ENCODE measurements at regions not wholly inside any gene's neighbourhood (a gene's known extent, or its start where the extent isn't known, plus 50 kb on each side); places are given as distances from the start of the nearest gene placed in this dataset.
"Not testable (repeated sequence)": the region's sequence is repeated elsewhere in the genome, so short reads cannot be mapped to it uniquely, and the experiment has no call there.

- intact Hi-C loops (cut with DNase I), result no loop called here
- Histone ChIP-seq H3K9me3 (no peaks in the 10 kb centered on the region), H3K4me3 (no peak overlapping the region), H3K4me1 (no peaks in the 10 kb centered on the region), H3K27ac (no peak overlapping the region), H3K27me3 (no peaks in the 10 kb centered on the region), H3K36me3 (no peaks in the 10 kb centered on the region)
- ATAC-seq, result no peak
- TF ChIP-seq CTCF (IDR thresholded peaks at IDR 0.05), result no peak
- DNase-seq, result no peak
Measured at GRCh38 chr3:110494728-110495127, 576.9 kb upstream of the NECTIN3 start.

GRCh38 chr3:110495201-110495927, 576.3 kb upstream of the NECTIN3 start:
- H3K4me1 ChIP-seq, result no peaks in the 10 kb centered on the region
- H3K27ac ChIP-seq, result no peak overlapping the region
- H3K4me3 ChIP-seq, result no peak overlapping the region
- H3K27me3 ChIP-seq, result no peaks in the 10 kb centered on the region
- peak; percentile 51 for DNase-seq
- no peaks in the 10 kb centered on the region for H3K36me3 ChIP-seq
- no peaks in the 10 kb centered on the region for H3K9me3 ChIP-seq
- peak; percentile 69 for ATAC-seq
- intact Hi-C loops (cut with DNase I), result no loop called here
- no peak for TF ChIP-seq CTCF (IDR thresholded peaks at IDR 0.05)

GRCh38 chr3:110504401-110504800, 567.2 kb upstream of the NECTIN3 start:
- Histone ChIP-seq H3K27ac (no peak overlapping the region), H3K27me3 (no peaks in the 10 kb centered on the region), H3K4me1 (no peaks in the 10 kb centered on the region), H3K9me3 (no peaks in the 10 kb centered on the region), H3K4me3 (no peak overlapping the region), H3K36me3 (no peaks in the 10 kb centered on the region)
- TF ChIP-seq CTCF (IDR thresholded peaks at IDR 0.05), result no peak
- intact Hi-C loops (cut with DNase I), result no loop called here
- DNase-seq (no peak), ATAC-seq (no peak)

DNA sequence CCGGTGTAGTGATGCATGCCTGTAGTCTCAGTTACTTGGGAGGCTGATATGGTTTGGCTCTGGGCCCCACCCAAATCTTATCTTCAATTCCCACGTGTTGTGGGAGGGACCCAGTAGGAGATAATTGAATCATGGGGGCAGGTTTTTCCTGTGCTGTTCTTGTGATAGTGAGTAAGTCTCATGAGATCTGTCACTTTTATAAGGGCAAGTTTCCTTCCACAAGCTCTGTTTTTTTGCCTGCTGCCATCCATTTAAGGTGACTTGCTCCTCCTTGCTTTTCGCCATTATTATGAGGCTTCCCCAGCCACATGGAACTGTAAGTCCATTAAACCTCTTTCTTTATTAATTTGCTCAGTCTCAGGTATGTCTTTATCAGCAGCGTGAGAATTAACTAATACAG, 566.7 kb upstream of the NECTIN3 start:
- Histone ChIP-seq H3K9me3 (no peaks in the 10 kb centered on the region), H3K4me1 (no peaks in the 10 kb centered on the region), H3K4me3 (no peak overlapping the region), H3K27ac (no peak overlapping the region), H3K36me3 (no peaks in the 10 kb centered on the region), H3K27me3 (no peaks in the 10 kb centered on the region)
- intact Hi-C loops (cut with DNase I), result no loop called here
- DNase-seq (no peak), ATAC-seq (no peak)
- TF ChIP-seq CTCF (IDR thresholded peaks at IDR 0.05), result no peak

DNA sequence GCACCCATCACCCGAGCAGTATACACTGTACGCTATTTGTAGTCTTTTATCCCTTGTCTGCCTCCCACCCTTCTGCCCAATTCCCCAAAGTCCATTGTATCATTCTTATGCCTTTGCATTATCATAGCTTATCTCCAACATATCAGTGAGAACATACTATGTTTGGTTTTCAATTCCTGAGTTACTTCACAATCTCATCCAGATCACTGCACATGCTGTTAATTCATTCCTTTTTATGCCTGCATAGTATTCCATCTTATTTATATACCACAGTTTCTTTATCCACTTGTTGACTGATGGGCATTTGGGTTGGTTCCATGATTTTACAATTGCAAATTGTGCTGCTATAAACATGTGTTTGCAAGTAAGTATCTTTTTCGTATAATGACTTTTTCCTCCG, 564.7 kb upstream of the NECTIN3 start:
- TF ChIP-seq CTCF (IDR thresholded peaks at IDR 0.05), result no peak
- DNase-seq, result no peak
- no peaks in the 10 kb centered on the region for H3K9me3 ChIP-seq
- H3K27me3 ChIP-seq, result no peaks in the 10 kb centered on the region
- intact Hi-C loops (cut with DNase I), result no loop called here
- no peak overlapping the region for H3K4me3 ChIP-seq
- no peak overlapping the region for H3K27ac ChIP-seq
- H3K36me3 ChIP-seq, result no peaks in the 10 kb centered on the region
- ATAC-seq, result no peak
- no peaks in the 10 kb centered on the region for H3K4me1 ChIP-seq

DNA sequence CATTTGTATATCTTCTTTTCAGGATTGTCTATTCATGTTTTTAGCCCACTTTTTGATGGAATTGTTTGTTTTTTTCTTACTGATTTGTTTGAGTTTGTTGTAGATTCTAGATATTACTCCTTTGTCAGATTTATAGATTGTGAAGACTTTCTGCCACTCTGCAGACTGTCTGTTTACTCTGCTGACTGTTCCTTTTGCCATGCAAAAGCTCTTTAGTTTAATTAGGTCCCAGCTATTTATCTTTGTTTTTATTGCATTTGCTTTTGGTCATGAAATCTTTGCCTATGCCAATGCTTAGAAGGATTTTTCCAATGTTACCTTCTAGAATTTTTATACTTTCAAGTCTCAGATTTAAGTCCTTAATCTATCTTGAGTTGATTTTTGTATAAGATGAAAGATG, 564.0 kb upstream of the NECTIN3 start:
- H3K4me1 ChIP-seq; intact Hi-C loops (cut with DNase I); H3K27me3 ChIP-seq; H3K36me3 ChIP-seq; H3K27ac ChIP-seq; H3K4me3 ChIP-seq; ATAC-seq; DNase-seq; H3K9me3 ChIP-seq: not testable (repeated sequence)

All from upper lobe of right lung (tissue), 1 donor.